ENCODE measurements at regions not wholly inside any gene's neighbourhood (a gene's known extent, or its start where the extent isn't known, plus 50 kb on each side); places are given as distances from the start of the nearest gene placed in this dataset.

DNA sequence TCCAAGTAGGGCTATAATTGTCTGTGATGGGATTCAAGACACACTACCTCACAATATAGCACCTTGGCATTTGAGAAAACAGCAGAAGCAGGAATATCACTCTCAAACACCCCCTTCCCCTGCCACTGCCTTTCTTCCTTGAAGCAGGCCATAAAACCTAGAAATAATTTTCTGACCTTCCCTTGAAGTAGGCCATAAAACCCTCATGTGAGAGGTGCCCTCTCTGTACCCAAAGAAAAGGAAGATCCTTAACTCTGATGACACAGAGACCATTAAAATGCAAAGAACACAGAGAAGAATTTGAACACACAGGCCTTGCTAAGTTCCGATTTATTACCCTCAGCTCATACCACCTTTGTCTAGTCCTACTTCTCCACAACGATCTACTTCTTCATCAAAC lies 631.7 kb upstream of the CADM1 start:
- TF ChIP-seq POLR2A (IDR thresholded peaks at IDR 0.05; ENCODE audit: low read length), result no peak
- no peak for TF ChIP-seq GATA1 (IDR thresholded peaks at IDR 0.05; ENCODE audit: low read depth, low read length)
- DNase-seq, result no peak

- no peak for DNase-seq
- no peak for TF ChIP-seq GATA1 (IDR thresholded peaks at IDR 0.05; ENCODE audit: low read depth, low read length)
Measured at GRCh38 chr11:116134450-116134849, 630.2 kb upstream of the CADM1 start.

DNA sequence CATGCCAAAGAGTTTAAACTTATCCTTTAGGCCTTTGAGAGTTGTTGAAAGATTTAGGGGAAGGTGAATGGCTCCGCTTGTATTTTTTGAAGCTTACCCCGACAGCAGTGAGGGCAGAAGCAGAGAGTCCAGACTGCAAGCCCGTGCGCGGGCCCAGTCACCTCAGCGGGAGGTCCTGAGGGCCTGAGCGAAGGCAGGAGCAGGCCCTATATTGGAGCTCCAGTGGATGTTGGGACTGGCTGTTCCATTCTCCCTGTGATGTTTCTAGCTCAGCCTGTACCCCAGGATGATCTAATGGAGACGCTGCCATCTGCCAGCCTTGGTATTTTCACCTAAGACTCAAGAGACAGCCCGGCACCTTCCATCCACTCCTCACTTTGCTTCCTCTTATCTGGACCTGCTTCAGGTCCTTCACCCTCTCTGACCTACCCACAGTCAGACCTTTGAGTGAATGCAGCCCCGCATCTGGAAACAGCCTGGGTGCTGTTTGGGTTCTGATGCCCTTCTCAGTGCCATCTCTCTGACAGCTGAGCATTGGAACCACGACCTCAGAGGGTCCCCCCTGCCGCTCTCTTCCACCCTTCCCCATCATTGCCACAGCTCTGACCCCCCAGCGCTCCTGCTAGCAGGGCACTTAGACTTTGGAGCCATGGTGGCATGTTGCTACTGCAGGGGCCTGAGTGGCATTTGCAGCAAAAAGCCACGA lies 628.2 kb upstream of the CADM1 start:
- TF ChIP-seq GATA1 (IDR thresholded peaks at IDR 0.05; ENCODE audit: low read depth, low read length) (no peak), POLR2A (IDR thresholded peaks at IDR 0.05; ENCODE audit: low read length) (no peak)

DNA sequence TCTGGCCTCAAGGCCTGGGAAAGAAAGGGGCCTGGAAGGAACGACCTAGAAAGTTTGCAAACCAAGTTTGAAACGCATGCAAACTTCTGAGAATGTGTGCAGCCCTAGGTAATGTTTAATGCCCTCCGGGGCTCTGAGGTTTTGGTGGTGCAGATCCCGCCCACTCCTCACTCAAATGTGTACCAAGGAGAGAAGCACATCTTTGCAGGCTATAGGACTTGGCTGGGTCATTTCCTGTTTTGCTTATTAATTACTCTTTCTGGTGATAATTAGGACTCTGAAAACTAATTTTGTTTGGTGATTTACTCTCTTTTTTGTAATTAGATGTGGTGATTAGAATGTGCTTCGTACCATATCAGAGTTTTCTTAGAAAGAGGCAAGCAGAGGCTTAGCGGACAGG lies 625.9 kb upstream of the CADM1 start:
- DNase-seq, result no peak
- TF ChIP-seq POLR2A (IDR thresholded peaks at IDR 0.05; ENCODE audit: low read length) (no peak), GATA1 (IDR thresholded peaks at IDR 0.05; ENCODE audit: low read depth, low read length) (no peak)

More for the DNA sequence above, 628.2 kb upstream of the CADM1 start:
- DNase-seq, result no peak

GRCh38 chr11:116129456-116129855 lies 625.2 kb upstream of the CADM1 start:
- no peak for TF ChIP-seq GATA1 (IDR thresholded peaks at IDR 0.05; ENCODE audit: low read depth, low read length)
- no peak for TF ChIP-seq POLR2A (IDR thresholded peaks at IDR 0.05; ENCODE audit: low read length)
- DNase-seq, result no peak

- no peak for TF ChIP-seq GATA1 (IDR thresholded peaks at IDR 0.05; ENCODE audit: low read depth, low read length)
- no peak for TF ChIP-seq POLR2A (IDR thresholded peaks at IDR 0.05; ENCODE audit: low read length)
- no peak for DNase-seq
Measured at GRCh38 chr11:116126562-116126961, 622.3 kb upstream of the CADM1 start.

DNA sequence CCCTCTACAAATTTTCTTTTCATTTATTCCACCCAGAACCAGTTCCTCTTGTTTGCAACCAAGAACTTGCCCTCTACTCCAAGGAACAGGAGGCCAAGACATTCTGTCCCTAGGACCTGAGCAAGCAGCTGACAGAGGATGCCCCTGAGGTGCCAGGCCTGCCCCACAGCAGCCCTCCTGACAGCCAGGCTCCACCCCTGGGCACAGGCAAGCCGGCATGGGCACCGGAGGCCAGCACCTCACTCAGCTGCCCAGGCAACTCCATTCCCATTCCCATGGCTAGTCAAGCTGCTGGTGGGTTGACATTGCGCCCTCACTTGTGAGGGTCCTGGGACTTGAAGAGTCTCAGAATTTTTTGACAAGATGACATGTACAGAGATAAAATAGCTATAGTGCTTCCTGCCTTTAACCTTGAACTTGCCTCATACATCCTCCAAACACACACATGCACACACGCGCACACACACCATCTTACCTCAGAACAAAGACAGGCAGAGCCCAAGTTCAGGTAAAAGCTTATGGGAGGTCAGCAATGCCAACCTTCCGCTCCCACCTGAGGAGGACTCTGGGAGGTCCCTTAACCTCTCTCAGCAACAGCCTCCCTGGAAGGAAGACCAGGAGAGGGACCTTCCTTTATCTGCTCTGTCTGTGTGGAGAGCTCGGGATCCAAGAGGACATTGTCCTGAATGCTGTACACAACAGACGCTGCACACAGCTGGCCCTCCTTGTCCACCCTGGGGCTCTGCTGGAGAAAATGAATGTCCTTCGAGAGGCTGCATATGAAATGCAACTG lies 620.9 kb upstream of the CADM1 start:
- TF ChIP-seq POLR2A (IDR thresholded peaks at IDR 0.05; ENCODE audit: low read length) (no peak), GATA1 (IDR thresholded peaks at IDR 0.05; ENCODE audit: low read depth, low read length) (no peak)
- no peak for DNase-seq

- DNase-seq, result no peak
- TF ChIP-seq POLR2A (IDR thresholded peaks at IDR 0.05; ENCODE audit: low read length) (no peak), GATA1 (IDR thresholded peaks at IDR 0.05; ENCODE audit: low read depth, low read length) (no peak)
Measured at GRCh38 chr11:116123739-116124138, 619.5 kb upstream of the CADM1 start.

DNA sequence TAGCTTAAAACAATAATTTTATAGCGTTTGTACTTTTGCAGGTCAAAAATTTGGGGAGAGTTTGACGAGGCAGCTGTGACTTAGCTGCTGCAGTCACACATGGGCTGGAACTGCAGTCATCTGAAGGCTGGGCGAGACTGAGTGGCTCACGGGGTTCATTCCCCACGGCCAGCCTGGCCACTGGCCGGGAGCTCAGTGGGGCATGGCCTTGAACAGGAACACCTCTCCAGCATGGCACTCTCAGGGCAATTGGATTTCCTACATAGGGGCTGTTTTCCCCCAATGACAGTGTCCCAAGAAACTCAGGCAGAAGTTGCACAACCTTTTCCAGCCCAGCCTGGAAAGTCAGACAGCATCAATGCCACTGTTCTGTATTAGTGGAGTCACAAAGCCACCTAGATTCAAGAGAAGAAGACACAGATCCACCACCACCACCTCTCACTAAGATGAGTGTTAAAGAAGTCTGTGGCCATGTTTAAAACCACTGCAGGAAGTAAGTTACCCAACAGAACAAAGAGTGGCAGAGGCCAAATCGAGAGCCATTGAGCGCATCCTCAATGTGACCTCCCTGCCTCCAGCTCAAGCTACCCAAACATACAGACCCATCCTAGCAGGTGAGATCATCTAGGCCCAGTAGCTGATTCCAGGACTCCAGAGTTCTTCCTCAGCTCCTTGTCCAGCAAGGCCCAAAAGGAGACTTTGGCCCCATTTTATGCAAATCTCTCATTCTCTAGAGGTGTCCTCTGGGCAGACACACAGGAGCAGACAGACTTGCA lies 618.7 kb upstream of the CADM1 start:
- DNase-seq, result no peak
- TF ChIP-seq POLR2A (IDR thresholded peaks at IDR 0.05; ENCODE audit: low read length), result no peak
- TF ChIP-seq GATA1 (IDR thresholded peaks at IDR 0.05; ENCODE audit: low read depth, low read length), result no peak

GRCh38 chr11:116119158-116119557 lies 614.9 kb upstream of the CADM1 start:
- TF ChIP-seq GATA1 (IDR thresholded peaks at IDR 0.05; ENCODE audit: low read depth, low read length), result no peak
- TF ChIP-seq POLR2A (IDR thresholded peaks at IDR 0.05; ENCODE audit: low read length), result no peak

DNA sequence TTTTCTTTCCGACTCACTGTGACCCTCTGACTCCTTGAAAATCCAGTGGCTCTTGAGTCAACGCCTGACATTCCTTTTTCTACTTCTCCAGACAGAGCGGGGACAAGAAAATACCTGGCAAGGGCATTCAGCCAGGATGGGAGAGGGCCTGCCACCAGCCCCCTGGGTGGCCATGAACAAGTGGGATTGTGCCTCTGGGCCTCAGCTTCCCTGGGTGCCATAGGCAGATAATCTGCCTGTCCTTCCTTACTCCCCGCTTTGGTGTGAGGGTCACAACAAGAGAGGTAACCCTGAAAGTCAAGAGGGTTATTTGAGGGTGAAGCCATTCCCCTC lies 613.9 kb upstream of the CADM1 start:
- no peak for DNase-seq
- TF ChIP-seq GATA1 (IDR thresholded peaks at IDR 0.05; ENCODE audit: low read depth, low read length) (no peak), POLR2A (IDR thresholded peaks at IDR 0.05; ENCODE audit: low read length) (no peak)

More at GRCh38 chr11:116119158-116119557, 614.9 kb upstream of the CADM1 start:
- DNase-seq, result no peak

GRCh38 chr11:116117331-116118137 lies 613.3 kb upstream of the CADM1 start:
- no peak for DNase-seq
- no peak for TF ChIP-seq POLR2A (IDR thresholded peaks at IDR 0.05; ENCODE audit: low read length)
- no peak for TF ChIP-seq GATA1 (IDR thresholded peaks at IDR 0.05; ENCODE audit: low read depth, low read length)

DNA sequence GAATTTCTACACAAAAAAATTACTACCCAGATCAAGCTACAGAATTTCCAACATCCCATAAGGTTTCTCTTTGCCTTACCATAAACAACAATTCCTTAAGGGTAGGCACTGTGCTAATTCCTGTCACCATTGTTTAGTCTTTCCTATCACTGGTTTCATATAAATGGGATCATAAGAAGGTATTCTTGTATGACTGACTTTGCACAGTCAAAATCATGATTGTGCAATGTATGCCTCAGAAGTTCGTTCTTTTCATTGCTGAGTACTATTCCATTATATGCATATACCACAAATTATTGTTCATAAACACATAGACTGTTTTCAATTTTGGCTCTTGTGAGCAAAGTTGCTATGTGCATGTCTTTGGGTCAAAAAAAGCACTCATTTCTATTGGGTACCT lies 611.6 kb upstream of the CADM1 start:
- DNase-seq, result no peak
- TF ChIP-seq GATA1 (IDR thresholded peaks at IDR 0.05; ENCODE audit: low read depth, low read length) (no peak), POLR2A (IDR thresholded peaks at IDR 0.05; ENCODE audit: low read length) (no peak)

All from erythroblast (primary cell).